OCI-LY3 (cell line): ENCODE measurements at regions not wholly inside any gene's neighbourhood (a gene's known extent, or its start where the extent isn't known, plus 50 kb on each side); places are given as distances from the start of the nearest gene placed in this dataset.

ENCODE experiments used
- EZH2phosphoT487 ChIP-seq: fragments of 200-600 bp; shearing (Covaris generic); IDR thresholded peaks from 2 replicates; pipeline ENCODE4 v1.6.1; 2018; ENCODE audit warnings: antibody characterized with exemption, mixed run types, low read depth
- TF ChIP-seq, protein P1 (sequence below): fragments of 200-600, 300-600 bp; sonication (generic); IDR thresholded peaks from 2 replicates; pipeline ENCODE4 v1.5.1; 2014; ENCODE audit warnings: antibody characterized with exemption, low read length, low read depth

DNA sequence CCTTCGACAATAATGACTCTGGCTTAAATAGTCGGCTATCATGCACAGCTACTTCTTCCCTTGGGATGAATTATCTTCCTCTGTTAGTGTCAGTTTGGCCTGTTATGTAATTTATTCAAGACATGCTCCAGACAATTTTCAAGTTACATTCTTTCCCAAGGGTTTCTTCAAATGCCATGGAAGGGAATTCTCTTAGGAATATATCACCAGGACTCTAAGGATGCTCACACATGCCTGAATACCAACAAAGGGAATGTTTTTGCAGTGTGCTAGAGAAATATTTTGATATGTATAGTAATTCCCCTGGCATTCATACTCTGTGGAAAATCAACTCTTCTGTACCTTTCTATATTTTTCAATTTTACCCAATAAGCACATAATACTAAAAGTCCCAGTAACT, 286.0 kb upstream of the KYNU start:
- no peak for TF ChIP-seq EZH2phosphoT487
- TF ChIP-seq, protein P1, sequence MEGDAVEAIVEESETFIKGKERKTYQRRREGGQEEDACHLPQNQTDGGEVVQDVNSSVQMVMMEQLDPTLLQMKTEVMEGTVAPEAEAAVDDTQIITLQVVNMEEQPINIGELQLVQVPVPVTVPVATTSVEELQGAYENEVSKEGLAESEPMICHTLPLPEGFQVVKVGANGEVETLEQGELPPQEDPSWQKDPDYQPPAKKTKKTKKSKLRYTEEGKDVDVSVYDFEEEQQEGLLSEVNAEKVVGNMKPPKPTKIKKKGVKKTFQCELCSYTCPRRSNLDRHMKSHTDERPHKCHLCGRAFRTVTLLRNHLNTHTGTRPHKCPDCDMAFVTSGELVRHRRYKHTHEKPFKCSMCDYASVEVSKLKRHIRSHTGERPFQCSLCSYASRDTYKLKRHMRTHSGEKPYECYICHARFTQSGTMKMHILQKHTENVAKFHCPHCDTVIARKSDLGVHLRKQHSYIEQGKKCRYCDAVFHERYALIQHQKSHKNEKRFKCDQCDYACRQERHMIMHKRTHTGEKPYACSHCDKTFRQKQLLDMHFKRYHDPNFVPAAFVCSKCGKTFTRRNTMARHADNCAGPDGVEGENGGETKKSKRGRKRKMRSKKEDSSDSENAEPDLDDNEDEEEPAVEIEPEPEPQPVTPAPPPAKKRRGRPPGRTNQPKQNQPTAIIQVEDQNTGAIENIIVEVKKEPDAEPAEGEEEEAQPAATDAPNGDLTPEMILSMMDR, result no peak
